CD4-positive, alpha-beta T cell treated with Interleukin-10 for 1 hour (primary cell): ENCODE measurements at regions not wholly inside any gene's neighbourhood (a gene's known extent, or its start where the extent isn't known, plus 50 kb on each side); places are given as distances from the start of the nearest gene placed in this dataset.

Experiments used
- DNase-seq: peaks from one replicate; pipeline ENCODE4 v3.0.0-alpha.2; 2020

DNA sequence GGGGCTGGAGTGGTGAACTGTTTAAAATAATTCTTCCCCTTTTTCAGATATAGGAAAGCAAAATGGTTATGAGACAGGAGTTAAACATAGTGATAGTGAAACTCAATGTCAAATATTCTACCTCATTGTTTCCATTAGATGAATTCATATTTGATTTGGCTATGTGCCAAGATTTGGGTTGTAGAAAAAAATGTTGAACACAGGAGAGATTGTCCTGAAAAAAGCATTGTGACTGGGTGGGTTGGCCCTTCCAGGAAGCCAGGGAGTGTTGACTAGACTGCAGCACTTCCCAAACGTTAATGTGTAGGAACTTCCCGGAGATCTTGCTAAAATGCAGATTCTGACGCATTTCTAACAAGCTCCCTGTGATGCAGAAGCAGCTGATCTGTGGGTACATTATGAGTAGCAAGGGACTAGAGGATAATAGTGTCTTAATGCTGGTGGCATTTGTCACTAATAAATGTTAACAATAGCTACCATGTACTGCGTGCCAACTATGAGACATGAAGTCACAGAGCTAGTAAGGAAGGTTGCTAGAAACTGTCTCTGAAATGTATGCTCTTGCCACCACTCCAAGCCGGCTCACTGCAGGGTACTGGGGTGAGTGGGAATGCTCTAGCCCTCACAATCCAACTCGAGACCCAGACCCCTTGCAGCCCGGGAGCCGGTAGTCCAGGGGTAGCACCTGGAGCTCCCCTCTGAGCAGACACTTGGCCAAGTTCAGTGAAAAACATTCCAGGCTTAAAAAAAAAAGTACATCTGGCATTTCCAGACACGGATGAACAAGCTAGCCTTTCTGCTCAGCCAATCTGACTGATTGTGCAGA is 120.6 kb downstream of the CD47 start:
- DNase-seq, result no peak

DNA sequence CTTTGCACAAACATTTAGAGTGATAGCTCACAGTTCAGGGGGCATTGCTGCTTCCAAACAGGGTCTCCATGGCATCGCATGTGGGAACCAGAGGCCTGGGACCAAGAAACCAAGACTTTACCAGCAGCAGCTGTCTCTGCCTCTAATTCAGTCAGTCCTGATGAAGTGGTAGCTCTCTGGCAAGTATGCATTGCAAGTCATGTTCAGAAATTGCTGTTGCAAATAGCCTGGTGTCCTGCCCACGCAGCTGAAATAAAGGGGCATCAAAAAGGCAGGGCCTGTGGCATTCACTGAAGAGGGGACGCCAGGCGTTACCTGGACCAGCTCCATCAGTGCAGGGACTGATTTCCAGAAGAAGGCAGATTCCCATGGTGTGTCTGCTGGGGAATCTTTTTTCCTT is 121.3 kb downstream of the CD47 start:
- DNase-seq, result no peak

DNA sequence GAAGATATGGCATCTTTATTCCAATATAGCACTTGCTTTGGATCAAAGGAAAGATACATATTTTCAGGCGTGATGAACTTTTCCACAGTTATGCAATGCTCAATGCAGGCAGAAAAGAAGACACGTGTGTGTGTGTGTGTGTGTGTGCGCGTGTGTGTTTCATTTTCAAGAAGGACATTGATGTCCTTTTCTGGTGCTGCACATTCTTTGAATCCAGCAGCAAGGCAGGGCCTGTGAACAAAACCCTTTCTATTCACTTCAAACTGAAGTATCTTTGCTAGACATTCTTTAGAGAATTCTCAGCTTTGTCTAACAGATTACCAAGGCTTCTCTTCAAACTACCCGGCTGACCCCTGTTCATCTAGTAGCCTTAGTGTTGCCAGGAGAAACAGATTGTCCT is 124.6 kb downstream of the CD47 start:
- DNase-seq, result no peak

DNA sequence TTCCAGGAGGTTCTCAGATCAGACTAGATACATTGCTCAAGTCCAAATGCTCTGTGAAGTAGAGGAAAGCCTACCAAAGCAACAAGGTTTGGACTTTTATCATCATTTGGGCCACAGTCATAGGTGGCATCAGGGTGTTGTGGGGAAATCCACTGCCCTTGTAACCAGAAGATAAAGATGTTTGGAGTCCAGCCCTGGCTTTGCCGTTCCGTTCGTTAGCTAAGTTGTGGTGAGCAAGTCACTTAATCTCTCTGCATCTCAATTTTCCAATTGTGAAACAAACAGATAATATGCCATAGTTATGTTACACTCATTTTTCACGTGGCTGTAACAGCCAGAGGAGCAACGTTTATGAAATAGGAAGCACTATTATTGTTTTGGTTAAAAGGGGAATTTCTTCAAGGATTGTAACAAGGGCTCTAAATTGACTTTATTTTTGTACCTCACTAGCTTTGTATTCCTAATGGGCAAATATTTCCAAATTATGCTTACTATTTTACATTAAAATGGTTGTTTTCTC is 125.6 kb downstream of the CD47 start:
- DNase-seq, result no peak

DNA sequence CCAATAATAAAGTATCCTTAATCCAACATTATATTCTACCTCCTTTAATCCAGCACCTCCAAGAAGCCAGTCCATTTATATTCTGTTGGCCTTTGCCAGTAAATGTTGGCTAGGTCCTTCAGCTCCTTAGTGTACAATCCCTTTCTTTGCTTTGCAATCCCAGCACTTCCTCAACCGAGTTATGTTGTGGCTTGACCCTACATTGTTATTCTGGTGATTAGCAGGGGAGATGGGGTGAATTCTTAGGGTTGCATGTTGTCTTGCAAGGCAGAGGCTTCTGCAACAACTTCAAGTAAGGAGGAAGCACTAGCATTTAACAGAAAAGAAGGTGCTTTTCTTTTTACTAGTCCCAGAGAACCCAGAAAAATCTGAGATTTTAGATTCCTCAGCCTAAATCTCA is 127.2 kb downstream of the CD47 start:
- DNase-seq, result no peak

DNA sequence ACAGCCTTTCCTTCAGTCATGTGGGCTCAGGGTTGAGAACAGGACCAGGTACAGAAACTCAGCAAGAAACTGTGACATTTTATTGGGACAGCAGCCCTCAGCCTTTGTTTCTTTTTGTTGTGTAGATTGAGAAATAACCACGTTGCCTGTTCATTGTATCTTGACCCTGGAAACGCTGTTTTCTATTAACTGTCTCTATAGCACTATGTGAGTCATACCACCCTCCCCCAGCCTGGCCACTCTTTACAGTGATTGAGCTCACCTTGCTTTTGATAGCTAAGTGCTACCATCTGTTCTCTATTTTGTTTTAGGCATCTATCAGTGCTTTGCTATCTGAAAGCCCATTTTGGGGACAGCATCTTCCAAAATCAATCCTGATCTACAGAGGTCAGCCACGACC is 127.9 kb downstream of the CD47 start:
- DNase-seq, result no peak

DNA sequence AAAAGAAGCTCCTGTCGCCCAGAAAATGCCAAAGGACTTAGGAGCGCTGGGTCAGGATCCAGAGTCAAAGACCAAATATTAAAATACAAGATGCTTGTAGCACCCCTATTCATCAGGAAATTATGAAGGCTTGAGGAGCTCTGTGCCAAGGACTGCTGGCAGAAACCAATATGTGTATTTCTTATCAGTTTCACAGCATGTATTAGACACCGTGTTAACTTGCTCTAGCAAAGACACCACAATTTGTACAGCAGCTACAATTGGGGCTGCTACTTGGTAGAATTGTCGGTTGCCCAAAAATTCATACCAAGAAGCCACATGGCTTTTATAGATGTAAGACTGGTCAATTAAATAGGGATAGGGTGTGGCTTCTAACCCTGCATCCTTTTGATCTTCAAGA is 128.8 kb downstream of the CD47 start:
- no peak for DNase-seq

DNA sequence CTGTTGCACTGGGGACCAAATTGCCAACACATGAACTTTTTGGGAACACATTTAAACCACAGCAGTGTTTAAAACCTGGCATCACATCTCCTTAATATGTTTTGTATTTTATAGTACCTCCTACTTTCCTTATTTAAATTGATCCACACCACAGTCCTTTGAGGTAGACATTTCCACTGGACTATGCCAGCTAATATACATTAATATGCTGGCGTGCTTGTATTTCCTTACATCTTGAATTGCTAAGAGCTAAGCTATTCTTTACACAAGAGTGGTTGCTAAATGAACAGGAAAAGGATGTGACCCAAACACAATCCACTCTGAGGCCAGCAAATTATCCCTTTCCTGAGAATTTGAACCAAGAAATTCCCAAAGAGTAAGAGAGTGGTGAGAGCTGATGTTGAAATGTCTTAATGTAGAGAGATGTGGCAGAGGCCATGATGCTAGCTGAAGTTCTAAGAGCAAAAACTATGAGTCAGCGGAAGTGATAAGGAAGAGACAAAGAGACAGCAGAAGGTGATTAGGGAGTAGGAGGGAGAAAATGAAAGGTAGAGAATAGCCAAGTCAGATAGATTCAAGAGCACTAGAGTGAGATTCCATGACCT is 131.2 kb downstream of the CD47 start:
- DNase-seq, result no peak

DNA sequence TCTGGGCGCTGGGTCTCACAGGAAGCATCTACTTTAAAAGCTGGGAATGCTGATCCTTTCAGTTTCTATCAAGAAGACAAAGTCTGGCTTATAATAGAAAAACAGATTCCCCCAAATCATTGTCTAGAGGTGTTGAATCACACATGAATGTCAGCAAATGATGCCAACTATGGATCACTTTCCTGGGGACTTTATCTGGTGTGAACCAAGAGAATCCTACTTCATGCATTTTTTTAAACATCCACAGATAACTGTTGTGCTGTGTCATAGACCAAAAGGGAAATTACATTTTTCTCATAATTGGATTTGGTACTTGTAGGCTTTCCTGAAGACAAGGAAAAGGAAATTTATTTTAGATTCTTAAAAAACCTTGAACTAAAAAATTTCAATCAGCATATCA is 132.7 kb downstream of the CD47 start:
- DNase-seq, result no peak

DNA sequence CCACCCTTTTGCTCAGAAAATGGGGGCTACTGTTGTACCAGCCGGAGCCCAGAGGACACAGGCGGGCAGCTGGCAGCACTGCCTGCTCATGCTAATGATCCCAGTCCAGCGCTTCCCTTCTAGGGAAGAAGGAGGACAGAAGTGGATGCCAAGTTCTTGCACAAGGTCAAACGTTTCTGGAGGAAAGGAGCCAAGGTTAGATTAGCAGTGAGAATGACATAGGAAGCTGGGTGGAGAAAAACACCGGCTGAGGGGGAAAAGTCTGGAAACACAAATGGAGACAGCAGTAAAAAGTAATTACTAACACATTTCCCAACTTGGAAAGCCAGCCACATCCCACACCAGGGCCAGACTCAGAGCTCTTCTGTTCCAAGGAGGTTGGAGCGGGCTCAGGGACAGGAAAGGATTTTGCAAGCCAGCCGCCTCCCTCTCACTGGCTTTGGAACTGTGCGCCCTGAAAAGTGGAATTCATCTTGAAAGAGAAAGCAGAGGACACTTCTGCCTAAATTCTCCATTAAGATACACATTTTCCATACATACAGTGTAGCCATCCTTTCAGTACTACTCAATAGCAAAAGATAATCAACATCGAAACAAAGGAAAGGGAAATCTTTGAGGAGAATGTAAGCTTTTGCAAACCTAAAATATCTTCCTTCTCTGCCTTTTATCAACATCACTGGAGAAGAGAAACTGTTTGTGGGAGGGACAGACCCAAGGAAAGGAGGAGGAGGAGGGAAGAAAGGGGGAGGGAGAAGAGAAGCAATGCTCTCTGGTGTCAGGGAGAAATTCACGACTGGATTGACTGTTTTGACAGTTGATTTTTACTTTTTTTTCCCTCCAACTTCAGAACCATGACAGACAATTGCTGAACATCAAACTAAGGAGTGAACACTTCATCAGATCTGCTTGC is 133.6 kb downstream of the CD47 start:
- no peak for DNase-seq

DNA sequence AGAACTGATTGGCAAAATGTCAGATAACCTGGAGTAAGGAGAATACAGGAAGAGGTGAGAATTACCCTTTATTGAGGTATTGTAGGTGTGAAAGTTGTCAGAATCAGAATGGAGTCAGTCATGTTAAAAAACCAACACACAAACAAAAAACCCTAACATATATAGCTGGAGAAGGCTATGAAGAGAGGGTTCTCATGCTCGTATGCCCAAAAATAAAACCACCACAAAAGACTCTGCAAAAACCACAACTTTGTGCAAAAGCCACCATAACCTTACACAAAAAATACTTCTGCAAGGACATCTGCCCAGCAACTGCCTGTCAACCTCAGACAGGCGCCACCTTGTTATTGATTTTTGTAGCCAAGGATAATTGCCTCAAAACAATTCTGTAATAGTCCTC is 136.0 kb downstream of the CD47 start:
- DNase-seq, result no peak

DNA sequence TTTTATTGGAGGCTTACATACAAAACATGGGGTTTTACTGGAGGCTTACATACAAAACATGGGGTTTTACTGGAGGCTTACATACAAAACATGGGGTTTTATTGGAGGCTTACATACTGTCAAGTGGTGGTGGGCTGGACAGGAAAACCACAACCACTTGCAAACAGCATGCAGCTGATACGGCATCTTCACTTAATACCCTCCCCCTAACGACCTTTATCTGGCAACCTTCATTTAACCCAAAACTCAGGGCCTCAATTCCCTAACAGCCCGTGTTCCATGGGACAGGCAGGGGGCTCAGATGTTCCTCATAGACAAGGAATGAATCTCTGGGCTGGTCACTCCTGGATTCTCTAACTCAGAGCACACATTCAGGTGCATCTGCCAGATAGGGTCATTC is 137.1 kb downstream of the CD47 start:
- DNase-seq, result no peak

DNA sequence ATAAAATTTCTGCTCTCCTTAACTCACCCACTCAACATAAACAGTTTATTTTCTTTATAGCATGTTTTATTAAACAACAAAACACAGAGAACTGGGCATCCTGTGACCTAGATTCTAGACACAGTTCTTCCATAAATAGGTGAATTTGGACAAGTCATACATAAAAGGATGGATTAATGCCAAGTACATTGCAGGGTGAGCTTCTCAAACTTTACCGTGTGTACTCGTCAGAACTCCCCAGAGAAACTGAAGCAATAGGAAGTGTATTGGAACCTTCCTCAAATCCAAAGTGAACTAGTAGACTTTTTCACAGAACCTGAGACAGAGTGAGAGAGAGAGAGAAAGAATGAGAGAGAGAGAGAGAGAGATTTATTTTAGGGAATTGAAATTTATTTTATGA is 139.7 kb downstream of the CD47 start:
- DNase-seq, result no peak

DNA sequence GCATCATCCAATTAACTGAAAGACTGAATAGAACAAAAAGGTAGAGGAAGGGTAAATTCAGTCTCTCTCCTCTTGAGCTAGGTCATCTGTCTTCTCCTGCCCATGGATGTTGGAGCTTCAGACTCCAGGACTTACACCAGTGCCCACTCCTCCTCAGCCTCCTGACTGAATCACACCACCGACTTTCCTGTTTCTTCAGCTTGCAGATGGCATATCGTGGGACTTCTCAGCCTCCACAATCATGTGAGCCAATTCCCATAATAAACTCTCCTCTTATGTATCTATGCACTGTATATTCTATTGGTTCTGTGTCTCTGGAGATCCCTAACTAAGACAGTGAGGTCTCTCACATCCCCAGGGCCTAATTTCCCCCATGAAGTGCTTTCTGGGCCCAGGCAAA is 140.4 kb downstream of the CD47 start:
- no peak for DNase-seq

DNA sequence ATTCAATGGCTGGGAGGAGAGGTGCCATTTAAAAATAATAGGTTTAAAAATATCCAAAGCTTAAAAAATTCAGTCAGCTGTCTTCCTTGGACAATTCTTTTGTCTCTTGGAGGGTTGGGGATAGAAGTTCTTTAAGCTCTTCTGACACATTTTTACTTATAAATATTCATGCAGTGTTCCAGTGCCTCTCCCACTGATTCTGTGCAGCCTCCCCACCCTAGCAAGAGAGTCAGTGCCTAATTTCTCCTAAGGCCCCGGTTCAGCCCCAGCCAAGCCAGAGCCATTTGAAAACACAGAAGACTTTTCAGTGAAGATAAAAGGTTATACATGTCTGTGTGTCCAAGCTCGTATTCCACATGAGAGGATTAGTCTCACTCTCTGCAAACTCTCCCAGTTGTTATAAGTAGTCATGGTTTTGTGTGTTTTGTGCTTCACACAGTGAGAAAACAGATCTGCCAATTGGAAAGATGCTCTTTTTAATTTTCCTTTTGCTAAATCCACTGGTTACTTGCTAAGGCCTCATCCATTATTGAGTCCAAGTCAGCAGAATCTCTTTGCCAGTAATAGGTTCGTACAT is 141.3 kb downstream of the CD47 start:
- no peak for DNase-seq

DNA sequence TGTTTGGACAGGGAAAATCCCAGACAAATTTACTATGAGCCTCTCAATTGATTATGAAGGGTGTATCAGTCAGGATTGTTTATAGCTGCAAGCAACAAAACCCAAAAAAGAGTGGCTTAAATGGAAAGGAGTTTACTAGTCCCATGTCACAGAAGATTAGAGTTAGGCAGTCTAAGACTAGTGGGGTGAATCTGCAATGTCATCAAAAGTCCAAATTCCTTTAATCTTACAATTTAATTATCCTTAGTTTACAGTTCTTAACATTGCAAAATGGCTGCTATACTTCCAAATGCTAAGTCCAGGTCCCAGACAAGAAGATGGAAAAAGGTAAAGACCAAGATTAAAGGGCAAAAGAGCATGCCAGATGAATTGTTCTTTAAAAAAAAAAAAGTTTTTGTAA is 143.6 kb downstream of the CD47 start:
- no peak for DNase-seq

DNA sequence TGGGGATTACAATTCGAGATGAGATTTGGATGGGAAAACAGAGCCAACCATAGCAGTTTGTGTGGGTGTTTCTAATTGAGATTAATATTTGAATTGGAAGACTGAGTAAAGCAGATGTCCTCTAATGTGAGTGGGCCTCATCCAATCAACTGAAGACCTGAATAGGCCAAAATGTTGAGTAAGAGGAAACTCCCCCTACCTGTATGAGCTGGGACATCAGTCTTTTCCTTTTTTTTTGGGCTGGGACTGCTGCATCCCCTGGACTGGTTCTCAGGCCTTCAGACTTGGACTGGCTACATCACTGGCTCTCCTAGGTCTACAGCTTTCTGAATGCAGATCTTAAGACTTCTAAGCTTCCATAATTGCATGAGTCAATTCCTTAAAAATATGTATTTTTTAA is 144.1 kb downstream of the CD47 start:
- DNase-seq, result no peak

DNA sequence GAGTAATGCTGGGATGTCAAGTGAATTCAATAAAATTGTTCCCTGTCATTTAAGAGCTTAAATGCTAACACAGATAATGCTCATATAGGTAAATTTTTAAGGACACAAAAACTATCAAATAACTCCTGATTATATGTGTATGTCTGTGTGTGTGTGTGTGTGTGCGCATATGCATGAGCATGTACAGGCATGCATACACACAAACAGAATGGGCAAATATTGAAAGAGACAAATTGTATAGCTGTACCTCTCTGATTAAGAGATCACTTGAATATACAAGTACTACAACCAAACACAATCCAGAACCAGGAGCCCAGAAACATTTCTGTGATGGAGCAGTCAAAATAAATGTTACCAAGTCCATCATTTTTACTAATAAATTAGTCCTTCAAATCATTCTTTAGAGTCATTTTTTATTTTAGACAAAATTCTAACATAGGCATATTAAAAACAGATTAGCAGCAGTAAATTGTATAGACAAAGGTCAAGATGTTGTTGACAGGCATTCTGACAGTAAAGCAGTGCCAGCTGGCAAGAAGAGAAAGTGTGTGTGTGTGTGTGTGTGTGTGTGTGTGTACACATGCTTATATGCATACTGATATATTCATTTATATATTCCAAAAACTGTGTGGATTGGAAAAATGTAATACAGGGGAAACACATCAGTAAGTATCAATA is 145.3 kb downstream of the CD47 start:
- no peak for DNase-seq

DNA sequence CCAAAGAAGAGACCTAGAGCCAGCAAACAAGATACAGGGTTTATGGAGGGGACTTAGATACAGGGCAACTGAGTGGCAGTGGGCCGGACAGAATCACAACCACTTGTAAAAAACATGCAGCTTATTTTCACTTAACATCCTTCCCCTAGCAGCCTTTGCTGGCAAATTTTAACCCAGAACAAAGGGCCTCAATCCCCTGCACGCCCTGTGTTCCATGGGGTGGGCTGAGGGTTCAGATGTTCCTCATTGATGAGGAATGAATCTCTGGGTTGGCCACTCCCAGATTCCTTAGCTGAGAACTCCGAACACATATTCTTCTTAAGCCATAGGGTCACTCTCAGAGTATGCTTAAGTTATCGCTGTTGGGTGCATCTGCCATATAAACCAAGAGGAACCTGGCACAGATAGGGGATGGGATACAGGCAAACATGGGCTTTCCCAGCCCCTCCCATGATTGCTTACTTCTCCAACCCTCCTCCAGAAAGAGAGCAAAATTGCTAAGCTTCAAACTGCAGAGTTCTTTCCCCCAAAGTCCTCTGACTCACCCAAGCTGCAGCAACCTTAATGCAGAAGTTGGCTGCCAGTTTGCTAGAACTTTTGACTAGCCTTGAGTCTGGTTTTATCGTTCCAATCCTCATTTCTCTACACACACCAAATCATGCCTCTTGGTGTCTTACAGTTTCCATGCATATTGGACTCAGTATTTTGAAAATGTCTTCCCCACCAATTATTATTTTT is 146.9 kb downstream of the CD47 start:
- DNase-seq, result no peak

DNA sequence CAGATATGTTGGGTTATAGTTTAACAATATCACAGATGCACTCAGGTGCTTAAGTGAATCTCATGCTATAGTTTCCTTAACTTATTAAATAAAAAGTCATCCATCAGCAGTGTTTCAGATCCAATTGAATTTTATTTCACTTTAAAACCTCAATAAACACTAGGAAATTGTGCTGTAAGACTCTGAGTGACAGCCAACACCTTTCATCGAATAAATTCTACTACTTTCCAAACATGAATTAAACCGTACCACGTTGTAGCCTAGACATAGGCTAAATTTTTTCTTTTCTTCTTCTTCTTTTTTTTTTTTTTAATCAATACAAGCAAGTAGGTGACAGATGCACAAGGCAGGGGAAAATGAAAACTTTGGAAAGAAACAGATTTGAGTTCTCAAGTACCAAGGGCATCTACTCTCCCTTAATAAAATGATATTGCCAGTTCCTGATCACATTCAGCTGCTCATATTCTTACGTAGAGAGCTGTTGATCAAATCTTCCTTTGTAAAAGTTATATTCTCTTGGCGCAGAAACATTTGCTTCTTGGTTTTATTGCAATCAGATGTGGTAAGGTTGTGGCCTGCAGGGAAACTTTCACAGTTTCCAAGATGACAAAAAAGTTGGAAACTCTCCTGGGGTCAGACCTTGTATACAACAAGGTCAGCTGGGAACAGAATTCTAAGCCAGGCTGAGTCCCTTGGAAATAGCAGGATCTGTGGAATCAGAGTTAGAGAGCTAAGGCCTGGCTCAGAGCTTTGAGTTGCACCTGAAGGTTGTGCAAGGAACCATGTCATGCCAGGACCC is 147.7 kb downstream of the CD47 start:
- no peak for DNase-seq

DNA sequence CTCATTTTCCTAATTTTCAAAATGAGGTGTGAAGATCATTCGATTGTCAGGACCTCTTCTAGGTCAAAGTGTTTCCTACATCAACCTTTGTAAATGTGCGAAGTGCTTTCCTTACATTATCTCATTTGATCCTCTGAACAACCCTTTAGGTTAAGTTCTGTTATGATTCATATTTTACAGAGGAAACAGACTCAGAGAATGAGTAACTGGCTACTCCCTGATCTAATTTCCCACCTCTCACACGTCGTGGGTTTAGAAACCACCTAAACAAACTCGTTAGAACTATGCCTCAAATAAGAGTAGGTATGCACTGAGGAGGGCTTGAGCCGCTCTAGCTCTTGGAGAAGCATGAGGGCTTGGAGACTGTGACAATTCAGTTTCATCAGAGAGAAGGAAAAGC is 148.6 kb downstream of the CD47 start:
- no peak for DNase-seq
